ENCODE measurements at regions not wholly inside any gene's neighbourhood (a gene's known extent, or its start where the extent isn't known, plus 50 kb on each side); places are given as distances from the start of the nearest gene placed in this dataset.

DNA sequence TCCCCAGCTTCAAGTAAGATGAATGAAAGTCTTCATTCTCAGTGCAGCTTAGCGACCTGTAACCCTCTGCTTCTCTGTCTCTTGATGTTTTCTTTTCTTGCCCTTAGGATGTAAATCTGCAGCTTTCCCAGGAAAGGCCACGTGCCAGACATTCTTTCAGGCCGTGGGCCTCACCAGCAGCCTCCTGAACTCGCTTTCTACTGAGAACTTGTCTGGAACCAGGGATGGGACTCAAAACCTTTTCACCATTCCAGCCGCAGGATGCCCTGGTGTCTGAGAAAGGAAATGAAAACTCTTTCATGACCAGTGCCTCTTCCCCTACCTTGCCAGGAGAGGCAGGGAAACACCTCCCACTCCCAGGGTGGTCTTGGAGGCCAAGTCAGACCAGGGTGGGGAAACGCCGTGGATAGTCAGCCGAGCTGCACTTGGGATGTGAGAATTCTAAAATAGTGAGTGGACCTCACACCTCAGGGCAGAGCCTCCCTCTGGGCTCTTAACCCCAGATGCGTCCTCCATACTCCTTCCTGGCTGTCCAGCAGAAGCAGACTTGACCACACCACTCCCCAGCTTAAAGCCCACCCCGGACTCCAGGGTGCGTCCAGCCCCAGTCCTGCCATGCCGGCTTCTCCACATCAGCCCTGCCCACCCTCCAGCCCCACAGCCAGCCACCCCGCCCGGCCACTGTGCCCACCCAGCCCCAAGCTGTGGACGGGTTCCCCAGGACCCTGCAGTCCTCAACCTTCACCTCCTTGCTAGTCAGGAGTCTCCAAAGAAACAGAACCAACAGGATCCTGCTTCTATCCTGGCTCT lies 115.5 kb downstream of the TWIST2 start:
- H3K4me3 ChIP-seq (ENCODE audit: low read length): no peak overlapping the region
- TF ChIP-seq, protein P1, sequence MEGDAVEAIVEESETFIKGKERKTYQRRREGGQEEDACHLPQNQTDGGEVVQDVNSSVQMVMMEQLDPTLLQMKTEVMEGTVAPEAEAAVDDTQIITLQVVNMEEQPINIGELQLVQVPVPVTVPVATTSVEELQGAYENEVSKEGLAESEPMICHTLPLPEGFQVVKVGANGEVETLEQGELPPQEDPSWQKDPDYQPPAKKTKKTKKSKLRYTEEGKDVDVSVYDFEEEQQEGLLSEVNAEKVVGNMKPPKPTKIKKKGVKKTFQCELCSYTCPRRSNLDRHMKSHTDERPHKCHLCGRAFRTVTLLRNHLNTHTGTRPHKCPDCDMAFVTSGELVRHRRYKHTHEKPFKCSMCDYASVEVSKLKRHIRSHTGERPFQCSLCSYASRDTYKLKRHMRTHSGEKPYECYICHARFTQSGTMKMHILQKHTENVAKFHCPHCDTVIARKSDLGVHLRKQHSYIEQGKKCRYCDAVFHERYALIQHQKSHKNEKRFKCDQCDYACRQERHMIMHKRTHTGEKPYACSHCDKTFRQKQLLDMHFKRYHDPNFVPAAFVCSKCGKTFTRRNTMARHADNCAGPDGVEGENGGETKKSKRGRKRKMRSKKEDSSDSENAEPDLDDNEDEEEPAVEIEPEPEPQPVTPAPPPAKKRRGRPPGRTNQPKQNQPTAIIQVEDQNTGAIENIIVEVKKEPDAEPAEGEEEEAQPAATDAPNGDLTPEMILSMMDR (IDR thresholded peaks at IDR 0.05; ENCODE audit: insufficient read depth, low read depth, low read length, missing control alignments): no peak
- no peak for DNase-seq (ENCODE audit: low read depth)

DNA sequence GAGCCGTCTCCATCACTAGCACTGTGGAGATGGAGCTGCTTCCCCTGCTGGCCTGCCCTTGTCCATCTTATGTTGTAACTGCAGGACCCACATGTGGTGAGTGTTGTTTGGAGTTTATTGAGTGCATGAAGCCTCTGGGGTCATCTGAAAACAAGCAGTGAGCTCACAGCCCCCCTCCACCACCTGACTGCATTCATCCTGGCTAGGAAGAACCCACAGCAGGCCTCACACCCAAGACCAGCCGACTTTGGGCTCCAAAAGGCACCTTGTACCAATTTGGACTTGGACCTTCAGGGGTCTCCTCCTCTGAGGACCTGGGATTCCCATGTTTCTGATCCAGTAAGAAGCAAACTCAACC lies 116.1 kb downstream of the TWIST2 start:
- no peak overlapping the region for H3K4me3 ChIP-seq (ENCODE audit: low read length)
- no peak for DNase-seq (ENCODE audit: low read depth)
- TF ChIP-seq, protein P1 (IDR thresholded peaks at IDR 0.05; ENCODE audit: insufficient read depth, low read depth, low read length, missing control alignments): no peak

DNA sequence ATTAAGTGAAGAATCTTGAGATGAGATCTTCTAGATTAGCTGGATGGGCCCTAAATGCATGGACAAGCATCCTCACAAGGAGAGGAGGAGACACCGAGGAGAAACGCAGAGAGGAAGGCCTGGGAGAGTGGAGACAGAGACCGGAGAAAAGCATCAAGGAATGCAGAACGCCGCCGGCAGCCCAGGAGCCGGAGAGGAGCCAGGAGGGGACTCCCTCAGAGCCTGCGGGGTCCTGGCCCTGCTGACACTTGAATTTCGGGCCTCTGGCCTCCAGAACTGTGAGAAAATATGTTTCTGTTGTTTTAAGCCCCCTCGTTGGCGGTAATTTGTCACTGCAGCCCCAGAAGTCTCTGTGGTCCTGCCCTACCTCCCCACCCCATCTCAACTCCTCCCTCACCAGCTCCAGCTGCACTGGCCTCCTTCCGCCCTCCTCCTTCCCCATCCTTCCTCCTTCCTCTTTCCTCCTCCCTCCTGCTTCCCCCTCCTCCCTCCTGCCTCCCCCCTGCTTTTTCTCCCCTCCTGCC lies 116.7 kb downstream of the TWIST2 start:
- no peak overlapping the region for H3K4me3 ChIP-seq (ENCODE audit: low read length)
- TF ChIP-seq, protein P1 (IDR thresholded peaks at IDR 0.05; ENCODE audit: insufficient read depth, low read depth, low read length, missing control alignments): no peak
- no peak for DNase-seq (ENCODE audit: low read depth)

DNA sequence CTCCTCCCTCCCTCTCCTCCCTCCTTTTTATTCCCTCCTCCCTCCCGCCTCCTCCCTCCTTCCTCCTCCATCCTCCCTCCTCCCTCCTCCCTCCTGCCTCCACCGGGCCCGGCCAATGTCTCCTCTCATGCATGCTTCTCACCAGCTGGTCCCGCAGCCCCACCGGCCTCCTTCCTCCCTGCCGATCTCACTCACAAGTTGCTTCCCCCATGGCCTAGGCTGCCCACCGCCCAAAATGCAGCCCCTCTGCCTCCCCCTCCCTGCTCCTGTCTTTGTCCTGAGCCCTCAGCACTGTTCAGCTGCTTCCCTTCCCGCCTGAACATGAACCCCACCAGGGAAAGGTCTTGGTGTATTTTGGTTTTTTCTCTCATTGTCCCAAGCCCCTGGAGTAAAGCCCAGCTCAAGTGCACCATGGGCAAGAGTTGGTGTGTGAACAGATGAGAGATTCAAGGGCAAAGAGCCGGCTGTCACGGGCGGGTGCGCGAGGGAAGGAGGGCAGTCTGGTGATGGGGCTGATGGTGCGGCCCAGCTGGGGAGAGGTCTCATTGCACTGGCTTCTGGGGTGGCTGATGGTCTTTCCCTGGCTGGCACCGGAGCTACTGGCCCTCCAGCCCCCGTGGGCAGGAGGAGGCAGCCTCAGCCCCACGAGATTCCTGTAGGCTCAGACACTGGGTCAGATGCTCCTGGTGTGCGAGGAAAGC lies 117.6 kb downstream of the TWIST2 start:
- no peak overlapping the region for H3K4me3 ChIP-seq (ENCODE audit: low read length)
- TF ChIP-seq, protein P1 (IDR thresholded peaks at IDR 0.05; ENCODE audit: insufficient read depth, low read depth, low read length, missing control alignments): no peak
- no peak for DNase-seq (ENCODE audit: low read depth)

DNA sequence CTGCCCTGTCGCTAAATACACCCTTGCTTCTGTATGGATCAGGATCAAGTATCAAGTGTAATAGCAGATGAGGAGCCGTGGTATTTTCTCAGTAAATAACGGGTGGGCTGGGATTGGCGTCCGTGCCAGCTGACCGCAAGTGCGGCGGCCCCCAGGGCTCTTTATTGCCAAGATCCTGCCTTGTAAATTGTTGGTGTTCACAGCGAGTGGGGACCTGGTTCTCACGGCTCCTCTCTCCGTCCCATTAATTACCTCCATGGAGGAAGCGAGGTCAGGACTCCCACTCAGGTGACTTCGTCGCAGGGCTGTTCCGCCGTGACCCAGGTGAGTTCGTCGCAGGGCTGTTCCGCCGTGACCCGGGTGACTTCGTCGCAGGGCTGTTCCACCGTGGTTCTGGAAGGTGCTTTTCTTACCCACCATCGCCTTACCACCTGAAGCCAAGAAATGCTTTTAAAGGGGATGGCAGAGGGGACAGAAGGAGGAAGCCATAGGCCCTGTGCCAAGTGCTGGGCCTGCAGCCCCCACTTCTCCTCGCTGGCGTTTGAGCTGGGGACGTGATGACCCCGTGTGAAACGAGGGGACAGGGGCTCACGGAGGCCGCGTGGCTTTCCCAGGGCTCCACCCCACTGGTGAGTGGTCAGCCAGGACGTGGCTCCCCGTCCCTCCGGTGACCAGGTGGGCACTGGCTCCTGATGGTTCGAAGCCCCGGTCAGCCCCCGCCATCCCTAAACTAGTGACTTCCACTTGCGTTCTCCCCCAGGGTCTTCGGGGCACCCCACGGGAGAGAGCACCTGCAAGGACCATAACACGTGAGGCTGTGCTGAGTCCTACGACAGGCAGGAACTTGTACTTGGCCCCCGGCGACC lies 118.4 kb downstream of the TWIST2 start:
- H3K4me3 ChIP-seq (ENCODE audit: low read length): no peak overlapping the region
- no peak for DNase-seq (ENCODE audit: low read depth)
- TF ChIP-seq, protein P1 (IDR thresholded peaks at IDR 0.05; ENCODE audit: insufficient read depth, low read depth, low read length, missing control alignments): no peak

DNA sequence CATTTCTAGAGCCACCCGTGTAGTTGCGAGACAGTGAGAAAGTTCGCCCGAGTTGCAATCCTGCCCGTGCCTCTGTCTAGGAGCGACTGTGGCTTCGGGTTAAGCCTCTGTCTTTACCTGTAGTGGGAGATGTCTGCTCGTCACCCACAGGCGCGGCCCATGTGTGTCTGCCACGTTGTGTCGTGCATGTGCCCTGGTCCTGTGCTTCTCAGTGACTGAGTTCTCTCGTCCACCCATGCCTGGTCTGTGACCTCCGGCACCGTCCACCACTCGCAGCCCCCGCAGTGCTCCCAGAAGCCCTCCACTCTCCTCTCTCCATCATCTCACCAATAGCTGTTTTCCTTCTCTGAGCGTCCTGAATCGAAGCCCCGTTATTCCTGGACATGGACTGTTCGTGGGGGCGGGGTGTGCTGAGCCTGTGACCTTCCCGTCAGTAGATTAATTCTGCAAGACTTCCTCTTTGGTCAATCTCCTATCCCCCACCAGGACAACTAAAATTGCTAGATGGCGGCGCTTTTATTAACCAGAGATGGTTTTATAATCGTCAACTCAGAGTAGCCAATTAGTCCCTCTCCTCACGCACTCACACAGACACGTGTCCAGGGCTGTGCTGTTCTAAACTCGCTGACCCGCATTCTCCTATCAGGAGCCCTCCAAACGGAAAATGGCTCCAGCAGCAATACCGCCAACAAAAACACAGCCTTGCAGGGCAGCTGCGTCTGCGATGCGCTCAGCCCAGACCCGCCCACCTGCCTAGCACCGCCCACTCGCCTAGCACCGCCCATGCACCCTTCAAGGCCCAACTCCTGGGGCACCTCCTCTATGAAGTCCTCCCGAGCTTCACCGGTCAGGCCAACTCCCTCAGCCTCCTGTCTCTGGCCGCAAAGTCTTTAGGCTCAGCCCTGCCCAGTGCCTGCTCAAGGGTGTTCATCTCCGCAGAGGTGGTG lies 119.4 kb downstream of the TWIST2 start:
- no peak for DNase-seq (ENCODE audit: low read depth)
- TF ChIP-seq, protein P1 (IDR thresholded peaks at IDR 0.05; ENCODE audit: insufficient read depth, low read depth, low read length, missing control alignments): no peak
- no peak overlapping the region for H3K4me3 ChIP-seq (ENCODE audit: low read length)

Data from epithelial cell of esophagus (primary cell).